IPS-NIHi7 (cell line): ENCODE measurements at regions not wholly inside any gene's neighbourhood (a gene's known extent, or its start where the extent isn't known, plus 50 kb on each side); places are given as distances from the start of the nearest gene placed in this dataset.
"Not testable (repeated sequence)": the region's sequence is repeated elsewhere in the genome, so short reads cannot be mapped to it uniquely, and the experiment has no call there.

ENCODE experiments used
- DNase-seq: peaks from one replicate; pipeline ENCODE4 v3.0.0; 2012; ENCODE audit warnings: mixed read lengths; ENCODE audit errors: extremely low spot score

DNA sequence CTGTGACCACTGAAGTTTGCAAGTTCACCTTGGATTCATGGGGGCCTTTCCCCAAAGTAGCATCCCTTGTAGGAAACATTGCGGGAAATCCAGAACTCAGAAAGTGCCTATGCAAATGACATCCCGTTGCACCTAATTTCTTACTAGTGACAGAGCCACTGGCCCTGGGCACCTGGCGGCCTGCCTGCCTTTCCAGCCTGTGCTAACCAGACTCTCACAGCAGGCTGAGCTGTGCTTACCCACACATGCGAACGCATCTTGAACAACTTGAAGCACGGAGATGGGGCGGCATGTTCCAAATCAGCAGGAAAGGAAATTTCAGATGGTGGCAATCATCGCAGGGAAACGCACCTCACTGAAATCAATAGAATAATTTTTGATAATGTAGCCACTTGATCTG, 405.8 kb downstream of the TMEM182 start:
- DNase-seq: no peak

DNA sequence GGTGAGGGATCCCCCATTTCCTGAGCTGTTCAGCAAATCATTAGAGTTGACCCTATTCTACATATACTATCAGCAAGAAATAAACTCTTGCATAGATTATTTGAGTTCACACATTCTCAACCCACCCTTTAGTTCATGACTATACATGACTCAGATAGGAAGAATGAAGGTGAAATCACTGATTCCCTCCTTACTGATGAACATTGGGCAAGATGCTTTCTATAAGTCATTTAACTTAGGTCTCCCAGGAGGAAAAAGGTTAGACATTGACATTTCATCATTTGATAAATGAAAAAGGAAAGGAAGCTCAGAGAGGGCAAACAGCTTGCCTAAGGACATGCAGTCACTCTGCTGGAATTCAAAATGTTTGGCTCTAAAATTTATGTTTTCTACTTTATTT, 408.0 kb downstream of the TMEM182 start:
- DNase-seq: no peak

DNA sequence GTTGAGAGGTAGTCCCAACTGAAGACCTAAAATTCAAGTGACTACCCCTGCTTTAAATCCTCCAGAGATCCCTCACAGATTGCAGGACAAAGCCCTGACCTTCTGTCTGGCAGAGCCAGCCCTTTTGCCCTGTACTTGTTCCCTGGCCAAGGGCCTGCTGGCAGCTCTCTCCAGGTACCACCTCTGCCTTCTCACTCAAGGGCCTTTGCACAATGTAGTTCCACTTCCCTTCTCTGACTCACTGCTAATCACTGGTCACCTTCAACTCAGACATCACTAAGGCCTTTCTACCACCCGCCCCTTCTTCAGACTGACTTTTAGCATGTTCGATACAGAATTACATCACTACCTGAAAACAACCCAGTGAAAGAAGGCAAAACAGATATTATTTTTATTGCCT, 411.0 kb downstream of the TMEM182 start:
- DNase-seq: no peak

DNA sequence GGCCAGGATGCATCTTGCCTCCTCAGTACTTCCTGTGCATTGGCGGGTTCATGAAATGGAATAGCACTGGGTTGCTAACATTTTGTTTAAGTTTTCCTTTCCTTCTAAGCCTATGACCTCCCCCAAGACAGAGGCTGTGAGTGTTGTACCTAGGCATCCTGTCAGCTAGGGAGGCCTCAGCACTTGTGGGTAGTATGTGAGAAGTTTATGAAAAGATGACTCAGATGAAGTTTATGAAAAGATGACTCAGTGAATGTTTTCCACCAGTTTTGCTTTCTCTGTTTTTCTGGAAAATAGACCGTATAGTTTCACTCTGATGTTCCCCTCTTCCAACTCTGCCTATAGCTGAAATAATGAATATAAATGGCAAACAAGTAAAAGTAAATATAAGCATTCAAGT, 412.9 kb downstream of the TMEM182 start:
- no peak for DNase-seq

DNA sequence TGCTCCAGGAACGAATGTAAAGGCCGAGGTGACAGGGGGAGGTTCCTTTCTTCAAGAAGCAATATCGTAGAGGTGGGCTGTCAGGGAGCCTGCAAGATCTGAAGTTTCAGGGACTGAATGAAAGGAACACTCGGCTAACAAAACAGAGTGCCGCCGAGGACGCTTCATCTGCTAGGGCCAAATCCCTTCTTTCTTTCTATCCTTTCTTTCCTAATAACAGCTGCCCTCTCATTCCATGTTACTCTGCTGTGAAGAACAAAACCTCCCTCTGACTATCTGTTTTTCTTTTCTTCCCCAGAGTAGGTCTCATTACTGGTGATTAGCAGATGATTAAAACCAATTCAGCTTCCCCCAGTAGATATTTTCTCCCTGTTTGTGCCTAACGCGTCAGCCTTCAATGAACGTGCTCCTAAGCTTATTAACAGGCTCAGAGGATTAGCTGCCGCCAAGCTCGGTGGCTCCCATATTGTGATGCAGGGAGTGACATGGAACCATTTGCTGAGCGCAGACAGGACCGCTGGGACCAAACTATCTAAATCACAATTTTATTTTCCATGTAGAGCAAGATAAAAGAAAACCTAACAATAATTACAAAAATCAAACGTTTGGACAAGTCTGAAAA, 414.6 kb downstream of the TMEM182 start:
- DNase-seq: no peak

DNA sequence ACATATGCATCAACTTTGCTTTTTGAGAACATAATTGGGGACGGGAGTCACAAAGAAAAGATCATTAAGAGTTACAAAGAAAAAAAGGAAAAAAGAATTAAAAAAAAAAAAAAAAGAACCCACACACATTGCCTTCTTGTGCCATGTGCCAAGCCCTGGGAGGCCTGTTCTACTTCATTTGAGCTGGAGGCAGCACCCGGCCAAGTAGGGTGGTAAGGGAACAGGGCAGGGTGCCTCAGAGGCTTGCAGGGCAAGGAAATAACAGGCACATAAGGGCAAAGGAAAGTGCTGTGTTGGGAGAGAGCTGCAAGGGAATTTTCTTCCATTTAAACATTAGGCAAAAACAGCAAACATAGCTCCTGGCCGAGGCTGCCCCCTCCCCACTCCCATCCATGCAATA, 418.0 kb downstream of the TMEM182 start:
- no peak for DNase-seq

DNA sequence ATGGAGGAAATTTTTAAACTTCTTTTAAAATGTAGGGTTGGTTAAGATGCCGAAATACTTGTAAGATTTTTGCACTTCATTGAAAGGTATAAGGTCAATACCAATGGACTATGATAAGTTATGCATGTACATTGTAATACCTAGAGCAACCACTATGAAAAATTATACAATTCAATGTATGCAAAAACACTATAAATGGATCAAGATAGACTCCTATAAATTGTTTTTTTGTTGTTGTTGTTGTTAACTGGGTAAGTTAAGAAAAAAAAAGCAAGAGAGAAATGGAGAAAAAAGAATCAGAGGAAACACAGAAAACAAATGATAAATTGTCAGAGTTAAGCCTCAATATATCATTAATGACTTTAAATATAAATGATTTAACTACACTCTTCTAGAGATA, 421.2 kb downstream of the TMEM182 start:
- no peak for DNase-seq

DNA sequence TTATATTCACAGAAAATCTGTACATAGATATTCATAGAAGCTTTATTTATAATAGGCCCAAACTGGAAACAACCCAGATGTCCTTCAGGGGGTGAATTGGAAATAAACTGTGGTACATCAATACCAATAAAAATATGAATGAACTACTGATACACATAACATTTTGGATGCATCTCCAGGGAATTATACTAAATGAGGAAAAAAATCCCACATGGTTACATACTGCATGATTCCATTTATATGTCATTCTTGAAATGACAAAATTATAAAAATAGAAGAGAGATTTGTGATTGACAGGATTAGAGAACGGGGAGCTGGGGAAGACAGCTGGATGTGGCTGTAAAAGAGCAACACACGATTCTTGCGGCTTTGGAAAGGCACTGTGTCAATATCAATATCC, 435.0 kb downstream of the TMEM182 start:
- DNase-seq: no peak

DNA sequence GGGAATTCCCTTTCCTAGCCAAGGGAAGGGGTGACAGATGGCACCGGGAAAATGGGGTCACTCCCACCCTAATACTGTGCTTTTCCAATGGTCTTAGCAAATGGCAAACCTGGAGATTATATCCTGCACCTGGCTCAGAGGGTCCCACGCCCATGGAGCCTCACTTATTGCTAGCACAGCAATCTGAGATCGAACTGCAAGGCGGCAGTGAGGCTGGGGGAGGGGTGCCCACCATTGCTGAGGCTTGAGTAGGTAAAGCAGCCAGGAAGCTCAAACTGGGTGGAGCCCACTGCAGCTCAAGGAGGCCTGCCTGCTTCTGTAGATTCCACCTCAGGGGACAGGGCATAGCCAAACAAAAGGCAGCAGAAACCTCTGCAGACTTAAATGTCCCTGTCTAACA, 438.9 kb downstream of the TMEM182 start:
- DNase-seq: not testable (repeated sequence)

DNA sequence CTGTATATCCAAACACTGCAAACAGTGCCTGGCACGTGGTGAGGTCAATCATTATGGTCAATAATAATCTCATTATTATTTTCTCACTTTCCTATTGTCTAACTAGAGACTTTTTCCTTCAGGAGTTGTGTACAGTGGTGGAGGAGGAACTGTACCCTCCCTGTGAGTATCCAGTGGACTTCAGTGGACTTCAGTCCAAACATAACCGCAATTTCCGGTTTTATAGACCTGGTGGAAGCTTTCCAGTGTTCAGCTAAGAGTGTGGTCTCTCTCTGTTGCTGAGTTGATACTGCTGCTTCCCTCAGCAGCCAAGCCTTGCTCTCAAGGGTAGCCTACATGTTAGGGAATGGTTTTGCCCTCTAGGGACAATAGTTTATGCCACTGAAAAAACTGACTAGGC, 447.1 kb downstream of the TMEM182 start:
- no peak for DNase-seq

DNA sequence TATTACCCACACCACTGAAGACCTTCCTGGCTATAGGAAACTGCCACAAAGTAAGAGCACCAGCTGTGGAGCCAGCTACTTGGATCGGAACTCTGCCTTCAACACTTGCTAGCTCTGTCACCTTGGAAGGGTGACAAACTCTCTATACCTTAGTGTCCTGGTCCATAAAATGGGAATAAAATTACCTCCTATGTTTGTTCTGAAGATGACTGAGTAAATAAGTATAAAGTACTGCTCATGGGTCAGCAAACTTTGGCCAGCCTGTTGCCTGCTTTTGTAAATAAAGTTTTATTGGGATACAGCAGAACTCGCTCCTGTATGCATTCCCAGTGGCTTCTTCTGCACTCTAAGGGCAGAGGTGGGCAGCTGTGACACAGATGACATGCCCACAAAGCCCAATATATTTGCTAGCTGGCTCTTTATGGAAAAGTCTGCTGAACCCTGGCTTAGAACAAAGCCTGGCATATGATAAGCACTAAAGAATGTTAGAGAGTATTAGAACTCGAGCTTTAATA, 451.3 kb downstream of the TMEM182 start:
- DNase-seq: no peak

DNA sequence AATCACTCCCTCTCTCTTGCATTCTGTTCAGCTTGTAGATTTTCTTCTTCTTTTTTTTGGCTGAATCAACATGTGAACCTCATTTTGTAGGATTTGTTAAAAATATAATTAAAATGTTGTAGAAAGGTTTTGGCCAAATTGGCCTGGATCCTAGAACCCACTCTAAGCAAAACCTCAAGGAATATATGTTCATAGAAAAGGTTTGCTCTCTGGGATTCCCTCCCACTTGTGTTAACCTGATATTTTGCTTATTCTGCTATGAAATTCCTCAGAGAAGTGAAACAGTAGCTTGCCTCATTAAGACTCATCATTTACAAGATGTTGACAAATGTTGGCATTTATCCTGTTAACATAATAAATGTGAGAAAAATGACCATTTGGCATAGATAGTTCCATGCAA, 456.7 kb downstream of the TMEM182 start:
- DNase-seq: no peak

DNA sequence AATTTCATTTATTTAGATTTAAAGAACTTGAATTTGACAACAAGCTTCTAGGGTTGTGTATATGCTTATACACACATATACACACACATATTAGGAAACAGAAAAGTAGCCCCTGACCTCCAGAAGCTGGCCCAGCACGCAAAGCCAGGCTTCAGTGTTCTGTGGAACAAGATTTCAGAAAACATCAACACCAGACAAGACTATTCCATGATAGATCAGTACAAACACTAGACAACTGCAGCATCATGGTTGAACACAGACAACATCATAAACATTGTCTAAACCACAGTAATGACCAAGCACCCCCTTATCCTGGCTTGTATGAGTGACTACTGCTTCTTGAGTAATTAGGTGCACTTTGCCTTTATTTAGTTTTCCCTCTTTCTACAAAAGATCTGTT, 457.6 kb downstream of the TMEM182 start:
- DNase-seq: no peak

DNA sequence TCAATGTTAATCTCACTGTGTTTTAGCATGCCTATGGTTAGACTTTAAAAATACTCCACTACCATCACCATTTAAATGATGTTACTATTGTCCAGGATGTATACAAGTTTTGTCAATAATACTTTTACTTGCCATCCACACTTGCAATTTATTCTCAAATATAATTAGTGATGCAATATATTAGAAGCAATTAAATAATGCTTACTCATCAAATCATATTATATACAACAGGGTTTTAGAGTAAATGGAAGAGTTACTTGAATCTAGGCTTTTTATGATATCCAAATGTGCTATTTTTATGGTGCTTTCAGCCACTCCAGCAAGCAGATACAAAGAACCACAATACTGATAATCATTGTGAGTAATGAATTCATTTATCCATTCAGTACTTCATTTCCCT, 461.1 kb downstream of the TMEM182 start:
- DNase-seq: no peak

DNA sequence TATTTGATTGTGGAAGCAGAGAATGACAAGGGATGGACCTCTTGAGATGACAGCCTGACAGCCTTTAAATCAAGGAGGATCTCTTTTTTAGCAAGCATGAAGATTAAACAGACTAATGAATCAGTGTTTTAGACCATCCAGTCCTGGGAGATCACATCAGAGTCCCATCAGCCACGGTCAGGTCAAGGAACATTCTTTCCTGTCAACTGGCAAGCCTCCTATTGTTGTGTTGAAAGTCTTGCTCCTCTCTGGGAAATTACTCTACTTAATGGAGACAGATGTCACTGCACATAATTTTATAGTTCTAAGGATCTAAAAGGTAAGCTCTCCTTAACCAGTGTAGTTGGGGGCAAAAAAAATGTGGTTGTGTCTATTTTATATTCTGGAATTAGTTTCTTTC, 469.0 kb downstream of the TMEM182 start:
- no peak for DNase-seq

DNA sequence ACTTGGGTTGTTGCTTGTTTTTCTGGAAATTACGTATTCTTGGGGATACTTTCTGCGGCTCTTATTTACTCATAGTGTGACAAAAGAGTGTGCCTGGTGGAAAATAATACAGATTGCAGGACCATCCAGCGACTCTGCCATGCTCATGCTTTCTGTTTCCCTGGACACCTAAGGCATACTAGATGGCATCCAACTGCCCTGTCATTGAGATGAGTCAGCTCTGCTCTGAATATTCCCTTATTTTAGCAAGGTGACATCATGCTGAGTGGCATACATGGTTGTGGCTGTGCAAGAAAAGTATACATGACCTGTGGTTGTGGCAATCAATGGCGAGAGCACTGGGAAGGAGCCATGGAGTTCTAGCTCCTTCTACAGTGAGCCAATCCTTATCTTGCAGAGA, 471.0 kb downstream of the TMEM182 start:
- no peak for DNase-seq

DNA sequence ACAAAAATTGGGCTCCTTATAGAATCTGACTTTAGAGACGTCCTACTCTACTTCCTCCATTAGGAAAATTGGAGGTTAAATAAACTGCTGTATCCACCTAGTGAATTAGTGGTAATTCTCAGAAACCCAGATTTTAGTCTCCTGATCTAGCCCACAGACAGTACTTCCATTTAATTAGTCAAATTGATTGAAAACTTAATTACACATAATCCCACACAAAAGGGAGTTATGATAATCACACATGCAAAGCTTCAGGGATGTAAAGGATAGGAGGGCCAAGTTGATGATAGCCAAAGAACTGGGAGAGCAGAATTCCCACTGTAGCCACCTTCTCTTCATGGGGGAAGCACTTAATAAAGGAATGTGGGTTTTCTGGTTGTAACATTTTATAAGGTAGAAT, 471.9 kb downstream of the TMEM182 start:
- DNase-seq: no peak

DNA sequence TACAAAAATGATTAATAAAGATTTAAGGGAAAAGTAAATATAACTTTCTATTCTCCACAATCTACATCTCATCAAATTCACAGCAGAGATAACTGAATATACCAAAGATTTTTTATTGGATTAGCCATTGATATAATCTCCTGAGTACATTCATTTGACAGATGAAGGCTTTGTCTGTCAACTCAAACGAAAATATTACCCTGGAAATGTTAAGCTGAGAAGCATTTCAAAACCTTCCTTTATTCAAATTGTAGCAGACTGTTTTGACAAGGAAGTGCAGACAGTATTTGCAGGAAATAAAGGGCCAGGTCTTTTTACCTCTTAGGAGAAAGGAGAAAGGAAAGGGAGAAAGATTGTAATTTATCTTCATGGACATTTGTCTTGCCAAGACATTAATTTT, 473.5 kb downstream of the TMEM182 start:
- DNase-seq: no peak

DNA sequence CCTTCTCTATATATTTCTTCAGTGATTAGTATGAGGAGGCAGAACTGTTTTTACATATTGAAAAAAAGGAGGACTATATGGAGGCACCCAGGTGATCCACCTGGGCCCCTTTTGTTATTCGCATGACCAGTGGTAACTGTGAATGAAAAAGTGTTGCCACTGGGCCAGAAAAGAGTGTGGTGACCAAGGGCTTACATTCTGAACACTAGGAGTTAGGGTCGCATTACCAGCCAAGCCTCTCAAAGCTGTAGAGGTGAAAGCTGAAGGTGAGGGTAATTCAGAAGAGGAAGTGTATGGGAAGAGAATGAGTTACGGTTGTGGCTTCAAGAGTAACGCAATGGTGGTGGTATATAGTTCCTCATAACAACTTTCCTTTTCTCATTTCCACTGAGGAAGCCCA, 487.6 kb downstream of the TMEM182 start:
- no peak for DNase-seq

DNA sequence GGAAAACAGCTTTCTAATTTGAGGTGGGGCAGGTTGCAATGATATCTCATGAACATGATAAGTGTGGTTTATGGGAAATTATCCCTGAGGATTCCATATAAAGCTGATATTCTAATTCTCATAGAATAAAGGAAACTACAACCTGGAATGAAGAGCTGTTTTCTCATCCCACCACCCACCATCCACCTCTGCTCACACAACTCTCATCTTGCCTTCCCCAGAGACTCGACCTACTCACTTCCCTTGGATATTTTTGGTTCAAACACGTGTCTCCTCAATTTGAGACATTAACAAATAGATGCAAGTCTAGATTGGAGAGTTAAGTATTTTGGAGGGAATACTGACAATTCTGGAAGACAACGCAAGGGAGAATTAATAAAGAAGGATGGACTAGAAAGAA, 490.9 kb downstream of the TMEM182 start:
- DNase-seq: no peak

DNA sequence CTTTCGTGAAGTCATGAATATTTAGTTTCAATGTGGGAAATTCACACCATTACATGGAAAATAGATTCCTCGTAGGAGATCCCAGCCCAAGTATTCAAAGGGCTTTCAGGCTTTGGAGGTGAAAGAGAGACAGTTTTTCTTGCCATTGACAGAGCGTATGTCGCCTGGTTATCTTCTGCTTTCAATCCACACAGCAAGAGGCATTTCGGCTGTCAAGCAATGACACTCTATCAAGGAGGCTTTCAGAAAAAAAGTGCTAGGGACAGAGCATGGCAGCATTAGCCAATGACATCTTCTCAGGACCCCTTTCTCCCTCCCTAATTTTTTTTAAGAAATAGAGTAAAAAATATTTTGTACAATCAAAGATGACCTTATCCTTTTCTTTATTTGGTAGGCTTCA, 492.8 kb downstream of the TMEM182 start:
- DNase-seq: no peak

DNA sequence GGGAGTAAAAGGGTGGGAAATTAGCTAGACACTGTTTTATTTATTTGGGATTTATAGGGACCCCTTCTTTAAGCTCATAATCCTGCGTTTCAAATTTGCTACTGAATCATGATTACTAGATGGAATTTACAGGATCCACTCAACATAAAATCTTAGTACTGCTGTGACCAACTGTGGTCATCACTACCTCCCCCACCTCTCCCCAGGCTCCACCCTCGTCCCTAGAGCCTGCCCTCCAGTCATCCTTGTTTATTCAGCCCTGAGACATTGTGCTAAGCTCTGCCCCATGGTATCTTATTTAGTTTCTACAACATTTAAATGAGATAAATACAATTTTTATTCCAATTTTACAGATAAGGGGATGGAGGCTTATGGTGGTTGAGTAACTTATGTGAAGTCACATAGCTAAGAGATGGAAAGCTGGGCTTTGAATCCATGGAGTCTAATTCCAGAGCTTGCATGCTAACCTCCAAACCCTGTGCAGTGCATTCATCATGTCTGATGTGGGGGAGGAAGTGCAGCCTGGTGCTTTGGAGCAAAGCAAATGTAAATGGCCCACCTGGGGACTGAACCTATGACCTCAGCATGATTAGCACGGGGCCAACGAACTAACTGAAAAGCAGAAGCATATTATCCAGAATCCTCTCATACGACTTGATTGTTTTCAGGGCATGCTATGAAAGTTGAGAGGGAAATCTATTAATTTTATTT, 502.4 kb downstream of the TMEM182 start:
- DNase-seq: no peak

DNA sequence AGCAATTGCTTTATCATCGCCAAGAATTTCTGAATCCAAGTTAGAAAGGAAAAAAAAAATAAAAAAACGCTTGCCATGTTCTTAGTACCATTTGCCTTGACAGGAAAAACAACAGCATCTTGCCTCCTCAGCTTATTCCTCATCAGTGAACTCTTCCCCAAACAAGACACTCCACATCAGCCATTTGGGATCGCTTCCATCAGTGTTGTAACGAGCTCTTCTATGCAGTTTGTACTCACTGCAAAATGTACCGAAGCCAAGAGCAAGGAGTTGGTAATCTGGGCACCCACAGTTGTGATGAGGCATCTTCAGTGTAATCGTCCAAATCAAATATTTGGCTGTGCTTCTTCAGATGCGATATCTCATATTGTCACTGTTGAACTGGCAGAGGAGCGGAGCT, 503.7 kb downstream of the TMEM182 start:
- no peak for DNase-seq
